Stimulated activated naive CD4-positive, alpha-beta T cell (primary cell): ENCODE measurements at regions not wholly inside any gene's neighbourhood (a gene's known extent, or its start where the extent isn't known, plus 50 kb on each side); places are given as distances from the start of the nearest gene placed in this dataset.

Experiments used
- DNase-seq, 6 experiments: peaks; one replicate each; lab custom pipeline; 2025; lab: John Stamatoyannopoulos, UW

- no peak for DNase-seq
These were observed 69.0 kb upstream of the ASAP2 start for GRCh38 chr2:9137379-9138150.

GRCh38 chr2:9135822-9136558, 70.6 kb upstream of the ASAP2 start:
- DNase-seq = no peak

DNA sequence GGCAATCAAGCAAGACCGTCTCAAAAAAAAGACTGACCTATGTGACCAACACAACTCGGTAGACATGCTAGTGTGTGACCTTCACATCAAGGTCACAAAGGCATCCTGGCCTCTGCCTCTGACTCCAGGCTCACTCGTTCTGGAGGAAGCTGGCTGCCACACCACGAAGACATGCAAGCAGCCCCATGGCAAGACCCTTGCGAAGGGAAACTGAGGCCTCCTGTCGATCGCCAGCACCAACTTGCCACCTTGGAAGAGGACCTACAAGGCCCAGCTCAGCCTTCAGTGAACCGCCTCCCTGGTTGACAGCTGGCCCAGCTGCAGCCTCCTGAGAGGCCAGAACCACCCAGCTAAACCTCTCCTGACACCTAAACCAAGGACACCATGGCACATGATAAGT, 79.3 kb upstream of the ASAP2 start:
- DNase-seq = no peak

DNA sequence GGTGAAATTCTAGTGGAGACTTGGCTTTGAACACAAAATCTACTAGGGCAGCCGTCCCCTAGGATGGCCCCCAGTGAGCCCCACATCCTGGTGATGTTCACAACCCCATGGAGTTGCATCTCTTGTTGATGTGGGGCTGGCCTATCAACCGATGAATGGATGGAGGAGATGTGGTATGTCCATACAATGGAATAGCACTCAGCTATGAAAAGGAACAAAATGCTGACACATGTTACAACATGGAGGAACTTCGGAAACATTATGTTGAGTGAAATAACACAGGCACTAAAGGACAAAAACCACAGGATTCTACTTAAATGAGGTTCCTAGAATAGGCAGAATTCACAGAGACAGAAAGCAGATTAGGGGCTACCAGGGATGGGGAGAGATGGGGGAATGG, 80.1 kb upstream of the ASAP2 start:
- no peak for DNase-seq

- no peak for DNase-seq
These were observed 82.3 kb upstream of the ASAP2 start for GRCh38 chr2:9124231-9124741.

DNA sequence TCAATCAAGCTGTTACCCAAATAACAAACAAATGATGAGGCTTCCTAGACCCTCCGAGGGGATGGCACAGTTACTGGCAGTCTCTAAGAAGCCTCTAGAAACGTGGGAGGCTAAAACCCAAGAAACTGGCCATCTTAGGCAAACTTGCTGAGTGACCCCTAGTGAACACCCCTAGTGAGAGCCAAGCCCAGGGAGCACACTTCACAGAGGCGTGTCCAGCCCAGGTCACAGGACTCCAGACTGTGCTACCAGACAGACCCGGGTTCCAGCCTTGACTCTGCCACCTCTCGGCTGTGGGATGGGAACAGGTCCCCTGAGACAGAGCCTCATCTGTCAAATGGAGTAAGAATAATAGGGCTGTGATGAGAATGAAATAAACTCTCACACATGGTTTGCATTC, 83.5 kb upstream of the ASAP2 start:
- no peak for DNase-seq

DNA sequence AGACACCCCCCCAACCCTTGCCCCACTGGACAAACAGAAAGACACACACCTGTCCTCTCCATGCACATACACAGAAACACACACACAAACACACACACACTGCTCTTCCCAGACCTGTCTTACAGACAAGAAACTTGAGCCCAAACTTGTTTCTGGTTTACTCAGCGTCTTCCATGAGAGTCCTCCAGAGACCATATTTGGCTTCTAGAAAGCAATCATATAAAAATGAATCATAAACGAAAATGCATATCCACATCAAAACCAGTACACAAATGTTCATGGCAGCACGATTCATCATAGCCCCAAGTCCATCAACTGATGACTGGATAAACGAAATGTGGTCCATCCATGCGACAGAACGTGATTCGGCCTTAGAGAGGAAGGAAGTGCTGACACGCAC, 84.2 kb upstream of the ASAP2 start:
- no peak for DNase-seq

DNA sequence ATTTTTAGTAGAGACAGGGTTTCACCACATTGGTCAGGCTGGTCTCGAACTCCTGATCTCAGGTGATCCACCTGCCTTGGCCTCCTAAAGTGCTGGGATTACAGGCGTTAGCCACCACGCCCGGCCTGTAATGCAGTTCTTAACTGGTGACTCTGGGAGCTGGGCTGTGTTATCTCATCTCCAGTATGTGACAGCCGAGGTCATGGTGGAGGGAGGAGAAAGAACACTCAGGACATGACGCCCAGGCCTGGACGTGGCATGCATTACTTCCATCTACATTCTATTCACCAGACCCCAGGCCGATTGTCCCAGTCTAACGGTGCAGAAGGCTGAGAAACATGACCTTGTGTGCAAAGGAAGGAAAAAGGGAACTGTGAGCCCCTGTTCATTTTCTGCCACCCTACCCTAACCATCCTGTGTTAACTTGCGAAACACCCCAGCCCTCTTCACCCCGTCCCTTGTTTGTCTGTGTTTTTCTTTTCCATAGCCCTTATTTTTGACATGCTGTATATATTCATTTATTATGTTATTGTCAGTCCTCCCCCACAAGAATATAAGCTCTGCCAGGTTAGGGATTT, 88.1 kb upstream of the ASAP2 start:
- DNase-seq = no peak

- no peak for DNase-seq
These were observed 91.4 kb upstream of the ASAP2 start for GRCh38 chr2:9115229-9115628.

DNA sequence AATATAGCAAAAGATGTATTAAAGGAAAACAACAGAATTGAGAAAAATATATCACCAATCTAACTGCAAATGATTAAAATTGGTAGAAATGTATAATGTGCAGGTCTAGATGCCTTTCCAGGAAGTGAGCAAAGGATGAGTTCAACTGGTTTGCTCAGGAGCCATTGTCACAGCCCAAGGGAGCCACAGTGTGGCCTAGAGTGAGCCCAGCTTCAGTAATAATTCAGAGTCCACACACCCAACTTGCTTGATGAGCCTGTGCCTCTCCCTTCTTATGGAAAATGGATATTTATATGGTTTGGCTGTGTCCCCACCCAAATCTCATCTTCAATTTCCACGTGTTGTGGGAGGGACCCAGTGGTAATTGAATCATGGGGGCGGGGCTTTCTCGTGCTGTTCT, 92.2 kb upstream of the ASAP2 start:
- DNase-seq = no peak

DNA sequence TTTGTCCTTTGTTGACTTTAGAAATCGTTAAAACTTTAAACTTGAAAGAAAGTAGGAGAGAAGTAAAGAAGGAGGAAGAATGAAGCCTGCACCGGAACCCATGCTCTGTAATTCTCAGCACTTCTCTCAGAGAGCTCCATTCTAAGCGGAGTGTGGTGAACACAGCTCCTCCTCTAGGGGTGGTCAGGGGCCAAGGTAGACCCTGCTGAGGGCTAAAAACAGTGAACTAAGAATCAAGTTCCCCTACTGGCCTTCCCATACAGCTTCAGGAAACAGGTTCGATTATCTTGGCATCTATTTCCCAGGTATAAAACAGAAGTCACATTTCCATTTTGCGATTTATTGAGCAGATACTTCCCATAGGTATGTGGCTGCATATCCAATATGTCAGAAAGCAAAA, 92.7 kb upstream of the ASAP2 start:
- DNase-seq = no peak

DNA sequence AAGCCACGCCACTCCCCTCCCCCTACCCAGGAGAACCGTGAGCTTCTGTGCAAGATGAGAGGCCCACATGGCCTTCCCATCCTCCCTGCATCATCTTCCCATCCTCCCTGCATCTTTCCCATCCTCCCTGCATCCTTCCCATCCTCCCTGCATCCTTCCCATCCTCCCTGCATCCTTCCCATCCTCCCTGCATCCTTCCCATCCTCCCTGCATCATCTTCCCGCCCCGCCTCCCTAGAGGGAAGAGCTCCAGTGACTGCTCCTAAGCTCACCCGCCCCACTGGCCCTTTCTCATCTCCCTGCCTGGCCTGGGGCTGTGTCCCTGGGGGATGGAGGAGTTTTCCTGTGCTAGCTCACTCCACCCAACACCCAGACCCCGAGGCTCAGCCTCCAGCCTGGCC, 93.3 kb upstream of the ASAP2 start:
- DNase-seq = no peak

- DNase-seq = no peak
These were observed 94.4 kb upstream of the ASAP2 start for GRCh38 chr2:9112079-9112721.

- no peak for DNase-seq
These were observed 95.6 kb upstream of the ASAP2 start for GRCh38 chr2:9110893-9111569.

- no peak for DNase-seq
These were observed 96.2 kb upstream of the ASAP2 start for GRCh38 chr2:9110346-9110884.

DNA sequence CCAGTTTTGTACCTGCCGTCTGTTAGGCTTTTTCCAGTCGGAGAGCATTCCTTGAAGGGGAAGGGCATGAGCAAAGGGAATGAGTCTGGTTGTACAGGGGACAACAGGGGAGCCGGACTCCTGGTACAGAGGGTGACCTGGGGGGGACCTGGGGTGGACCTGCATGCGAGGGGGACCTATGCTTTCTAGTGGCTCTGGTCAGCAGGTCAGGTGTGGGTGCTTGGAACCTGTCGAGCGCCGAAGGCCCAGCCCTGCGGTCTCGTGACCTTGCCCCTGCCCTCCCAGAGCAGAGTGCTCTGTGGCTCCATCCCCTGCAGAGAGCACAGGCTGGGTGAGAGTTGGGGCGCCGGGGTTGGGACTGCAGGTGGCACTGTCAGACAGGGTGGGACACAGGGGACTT, 96.7 kb upstream of the ASAP2 start:
- no peak for DNase-seq

- DNase-seq = no peak
These were observed 98.2 kb upstream of the ASAP2 start for GRCh38 chr2:9108210-9108967.

GRCh38 chr2:9107168-9108025, 99.2 kb upstream of the ASAP2 start:
- no peak for DNase-seq

GRCh38 chr2:9106338-9107167, 100.1 kb upstream of the ASAP2 start:
- DNase-seq = no peak
